Stimulated activated memory B cell treated with anti-CD40 and anti-IgM and Interleukin-4, amounts not matched to agents 10 μg/mL and 1 μg/mL and 100 μg/mL, for 72 hours (primary cell): ENCODE measurements at regions not wholly inside any gene's neighbourhood (a gene's known extent, or its start where the extent isn't known, plus 50 kb on each side); places are given as distances from the start of the nearest gene placed in this dataset.

Experiments
- ATAC-seq: fragments of 150-1000 bp; cut with Tn5 transposase; 2 replicates; pipeline ENCODE4 v1.10.0; 2021
- H3K27ac Mint-ChIP-seq: one replicate; pipeline ENCODE4 v1.8.0; 2022; ENCODE audit warnings: mild to moderate bottlenecking, mixed read lengths
- H3K27me3 Mint-ChIP-seq: one replicate; pipeline ENCODE4 v1.8.0; 2022; ENCODE audit warnings: mixed read lengths
- H3K36me3 Mint-ChIP-seq: one replicate; pipeline ENCODE4 v1.8.0; 2022; ENCODE audit warnings: mixed read lengths
- H3K4me1 Mint-ChIP-seq: one replicate; pipeline ENCODE4 v1.8.0; 2022; ENCODE audit warnings: mixed read lengths
- H3K4me3 Mint-ChIP-seq: one replicate; pipeline ENCODE4 v1.8.0; 2022; ENCODE audit warnings: mild to moderate bottlenecking, moderate library complexity, mixed read lengths
- H3K9me3 Mint-ChIP-seq: one replicate; pipeline ENCODE4 v1.8.0; 2022; ENCODE audit warnings: mixed read lengths

DNA sequence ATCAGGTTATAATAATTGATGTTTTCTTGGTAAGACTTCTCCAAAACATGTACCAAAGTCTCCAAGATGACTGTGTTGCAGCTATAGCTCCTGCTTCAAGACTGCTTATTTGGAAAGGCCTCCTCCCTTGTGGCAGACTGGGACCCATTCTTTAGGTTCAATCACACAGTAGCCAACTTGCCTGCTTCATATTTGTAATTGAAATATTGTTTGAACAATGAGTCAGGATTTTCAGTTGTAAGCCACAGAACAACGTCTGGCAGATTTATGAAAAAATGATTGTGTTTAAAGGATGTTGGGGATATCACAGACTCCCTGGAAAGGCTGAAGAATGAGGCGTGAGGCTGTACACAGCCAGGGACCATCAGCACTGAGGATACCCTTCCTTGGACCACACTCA is 458.9 kb downstream of the MED10 start:
- Mint-ChIP-seq H3K36me3 (no peaks in the 10 kb centered on the region), H3K4me1 (no peaks in the 10 kb centered on the region), H3K27me3 (no peaks in the 10 kb centered on the region), H3K27ac (no peak overlapping the region), H3K4me3 (no peak overlapping the region), H3K9me3 (no peaks in the 10 kb centered on the region)
- ATAC-seq = no peak

DNA sequence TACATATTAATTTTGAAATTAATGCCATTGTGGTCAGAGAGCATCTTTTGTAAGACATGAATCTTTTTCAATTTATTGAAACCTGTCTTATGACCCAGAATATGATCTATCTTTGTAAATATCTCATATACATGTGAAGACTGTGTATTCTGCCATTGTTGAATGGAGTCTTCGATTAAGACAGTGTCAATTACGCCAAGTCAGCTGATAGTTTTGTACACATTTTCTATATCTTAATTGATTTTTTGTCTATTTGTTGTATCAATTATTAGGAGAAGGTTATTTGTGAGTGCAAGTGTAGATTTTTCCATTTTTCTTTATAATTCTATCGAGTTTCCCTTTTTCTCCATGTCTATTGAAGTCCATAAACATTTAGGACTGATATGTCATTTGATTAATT is 471.6 kb downstream of the MED10 start:
- no peak for ATAC-seq
- Mint-ChIP-seq H3K27ac (no peak overlapping the region), H3K36me3 (peaks cover 4% of the 10 kb centered on the region), H3K9me3 (peaks cover 6% of the 10 kb centered on the region), H3K27me3 (peaks cover 16% of the 10 kb centered on the region), H3K4me3 (no peak overlapping the region), H3K4me1 (no peaks in the 10 kb centered on the region)

DNA sequence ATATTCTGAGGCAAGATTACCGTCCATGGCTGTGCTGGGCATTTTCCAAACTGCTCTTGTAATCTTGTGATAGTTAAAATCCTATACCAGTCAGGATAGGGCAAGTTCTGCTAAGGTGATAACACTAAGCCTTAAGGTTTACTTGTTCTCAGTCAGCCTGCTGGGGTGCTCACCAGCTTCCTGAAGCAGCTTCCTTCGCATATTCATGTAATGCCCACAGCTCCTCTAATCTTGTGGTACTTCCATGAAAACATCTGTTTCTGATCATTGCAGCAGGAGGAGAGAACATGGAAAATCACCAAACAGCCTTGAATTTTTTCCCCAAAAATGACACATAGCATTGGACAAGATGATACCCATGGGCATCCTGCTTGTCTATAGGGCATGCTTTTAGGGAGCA is 473.2 kb downstream of the MED10 start:
- peaks cover 5% of the 10 kb centered on the region for H3K36me3 Mint-ChIP-seq
- H3K9me3 Mint-ChIP-seq = peaks cover 10% of the 10 kb centered on the region
- H3K4me3 Mint-ChIP-seq = no peak overlapping the region
- H3K4me1 Mint-ChIP-seq = no peaks in the 10 kb centered on the region
- ATAC-seq = peak; percentile 31
- H3K27me3 Mint-ChIP-seq = peaks cover 14% of the 10 kb centered on the region
- H3K27ac Mint-ChIP-seq = no peak overlapping the region

DNA sequence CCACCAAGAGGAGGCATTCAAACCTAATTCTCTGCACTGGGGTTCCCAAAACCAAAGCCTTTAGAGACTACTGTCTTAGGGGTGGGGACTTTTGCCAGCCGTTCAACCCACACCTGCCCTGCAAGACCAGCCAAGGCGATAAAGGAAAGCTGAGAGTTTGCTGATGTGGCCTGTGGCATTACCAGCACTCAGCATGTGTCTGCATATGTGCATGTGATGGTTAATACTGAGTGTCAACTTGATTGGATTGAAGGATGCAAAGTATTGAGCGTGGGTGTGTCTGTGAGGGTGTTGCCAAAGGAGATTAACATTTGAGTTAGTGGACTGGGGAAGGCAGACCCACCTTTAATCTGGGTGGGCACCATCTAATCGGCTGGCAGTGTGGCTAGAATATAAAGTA is 474.2 kb downstream of the MED10 start:
- Mint-ChIP-seq H3K9me3 (peaks cover 10% of the 10 kb centered on the region), H3K36me3 (peaks cover 5% of the 10 kb centered on the region), H3K4me3 (no peak overlapping the region), H3K4me1 (no peaks in the 10 kb centered on the region), H3K27me3 (peaks cover 3% of the 10 kb centered on the region), H3K27ac (no peak overlapping the region)
- ATAC-seq = no peak

DNA sequence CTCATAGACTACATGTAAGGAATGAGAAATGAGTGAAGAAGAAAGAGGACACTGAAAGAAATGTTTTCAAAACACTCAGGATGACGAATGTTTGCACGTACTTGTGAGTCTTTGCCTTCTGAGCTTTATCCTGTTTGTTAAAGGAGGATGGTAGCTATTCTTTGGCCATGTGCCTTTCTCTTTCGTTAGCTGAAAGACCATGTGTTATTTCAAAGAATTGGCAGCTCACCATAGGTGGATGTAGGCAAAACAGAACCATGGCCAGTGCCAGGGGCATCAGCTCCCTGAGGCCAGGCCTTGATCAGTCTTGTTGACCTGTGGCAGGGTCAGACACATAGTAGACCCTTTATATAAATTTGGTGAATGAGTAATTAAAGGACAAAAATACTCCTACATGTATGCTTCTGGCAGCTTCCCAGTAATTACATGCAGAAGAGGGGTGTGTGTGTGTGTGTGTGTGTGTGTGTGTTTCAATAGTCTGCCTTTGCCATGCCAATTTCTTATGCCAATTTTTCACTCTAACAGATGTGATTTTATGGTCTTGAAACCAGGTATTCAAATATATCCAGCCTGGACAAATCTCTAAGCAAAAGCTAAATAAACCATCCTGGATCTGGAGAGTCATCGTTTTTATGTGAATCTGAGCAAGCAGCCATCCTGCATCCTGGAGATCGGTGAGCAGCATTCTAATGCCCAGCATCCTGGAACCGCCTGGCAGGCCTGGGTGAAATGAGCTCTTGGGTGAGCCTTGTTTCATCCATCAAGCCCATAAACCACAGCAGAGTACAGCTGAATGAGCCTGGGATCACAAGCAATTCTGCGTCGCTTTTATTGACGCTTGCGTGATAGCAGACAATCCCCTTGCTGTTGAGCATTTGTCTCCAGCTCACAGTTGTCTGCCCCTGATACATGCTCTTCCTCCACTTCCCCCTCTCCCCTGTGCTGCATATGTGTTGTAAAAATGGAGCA is 475.4 kb downstream of the MED10 start:
- Mint-ChIP-seq H3K27me3 (no peaks in the 10 kb centered on the region), H3K27ac (no peak overlapping the region), H3K4me1 (no peaks in the 10 kb centered on the region), H3K4me3 (no peak overlapping the region), H3K9me3 (peaks cover 10% of the 10 kb centered on the region), H3K36me3 (peaks cover 5% of the 10 kb centered on the region)
- no peak for ATAC-seq

DNA sequence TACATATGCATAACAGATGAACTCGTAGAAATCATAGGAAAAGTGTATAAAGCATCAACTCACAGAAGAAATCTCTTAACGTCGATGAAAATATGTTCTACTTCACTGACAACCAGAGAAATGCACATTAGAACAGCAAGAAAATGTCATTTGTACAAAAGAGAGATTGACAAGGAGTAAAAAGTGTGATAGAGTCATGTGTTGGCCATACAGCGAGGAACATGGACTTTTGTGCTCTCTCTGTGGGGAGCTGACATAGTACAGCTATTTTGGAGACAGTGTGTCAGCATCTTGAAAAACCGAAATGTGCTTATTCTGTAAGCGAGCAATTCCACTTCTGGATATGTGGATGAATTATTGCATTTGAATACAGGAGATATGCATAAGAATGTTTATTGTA is 477.9 kb downstream of the ICE1 start:
- Mint-ChIP-seq H3K27me3 (no peaks in the 10 kb centered on the region), H3K4me3 (no peak overlapping the region), H3K9me3 (peaks cover 10% of the 10 kb centered on the region), H3K36me3 (peaks cover 5% of the 10 kb centered on the region), H3K4me1 (no peaks in the 10 kb centered on the region), H3K27ac (no peak overlapping the region)
- ATAC-seq = no peak

DNA sequence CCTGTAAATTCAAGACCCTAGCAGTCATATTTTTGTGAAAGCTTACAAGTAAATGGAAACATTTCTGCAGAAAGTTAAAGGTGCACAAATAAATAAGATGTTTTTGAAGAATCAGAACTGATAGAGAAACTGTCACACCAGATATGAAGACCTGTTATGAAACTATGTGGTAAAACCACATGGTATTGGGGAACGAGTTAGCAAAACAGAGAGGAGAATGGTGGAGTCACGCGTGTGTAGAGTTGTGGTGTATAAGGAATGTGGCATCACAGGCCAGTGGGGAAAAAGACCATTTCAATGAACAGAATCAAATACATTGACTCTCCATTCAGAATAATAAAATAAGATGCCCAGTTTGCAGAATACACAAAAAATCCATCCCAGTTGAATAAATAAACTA is 477.2 kb downstream of the ICE1 start:
- no peak for ATAC-seq
- no peak overlapping the region for H3K4me3 Mint-ChIP-seq
- H3K4me1 Mint-ChIP-seq = no peaks in the 10 kb centered on the region
- peaks cover 10% of the 10 kb centered on the region for H3K9me3 Mint-ChIP-seq
- H3K27me3 Mint-ChIP-seq = peaks cover 4% of the 10 kb centered on the region
- peaks cover 5% of the 10 kb centered on the region for H3K36me3 Mint-ChIP-seq
- H3K27ac Mint-ChIP-seq = no peak overlapping the region

DNA sequence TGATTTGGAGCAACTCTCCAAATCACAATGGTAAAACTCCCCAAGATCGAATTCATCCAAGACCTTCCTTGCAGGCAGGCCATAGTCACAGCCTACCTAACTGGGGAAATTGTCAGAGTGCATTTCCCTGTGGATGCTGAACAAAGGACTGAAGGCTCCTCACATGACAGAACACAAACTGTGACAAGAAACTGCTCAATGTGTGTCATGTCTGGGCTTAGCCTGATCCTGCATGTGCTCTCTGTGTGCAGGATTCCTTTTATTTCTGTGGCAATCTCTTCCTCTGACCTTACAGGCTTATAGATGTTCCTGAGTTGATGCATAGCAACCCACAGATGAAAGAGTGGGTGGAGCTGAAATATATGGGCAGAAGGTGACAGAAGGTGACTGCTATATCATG is 465.8 kb downstream of the ICE1 start:
- Mint-ChIP-seq H3K4me1 (peaks cover 5% of the 10 kb centered on the region), H3K36me3 (no peaks in the 10 kb centered on the region), H3K27me3 (peaks cover 7% of the 10 kb centered on the region), H3K9me3 (peaks cover 4% of the 10 kb centered on the region), H3K4me3 (no peak overlapping the region), H3K27ac (no peak overlapping the region)
- ATAC-seq = no peak

DNA sequence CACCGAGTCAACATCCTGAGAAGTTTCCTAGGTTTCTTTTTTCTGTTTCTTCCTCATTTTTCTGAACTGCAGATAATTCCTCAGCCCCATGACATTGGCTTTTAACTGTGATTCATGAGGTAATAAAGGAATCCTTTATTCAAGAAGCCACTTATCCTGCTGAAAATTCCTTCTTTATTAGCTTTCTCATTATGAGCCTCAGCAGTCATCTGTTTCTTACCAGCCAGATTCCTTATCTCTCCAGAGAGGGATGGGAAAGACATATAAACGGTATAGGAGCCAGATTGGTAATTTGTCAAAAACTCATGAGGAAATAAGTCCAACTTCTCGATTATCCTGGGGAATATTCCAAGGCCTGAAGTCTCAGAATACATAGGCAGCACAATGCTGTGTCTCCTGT is 465.4 kb downstream of the ICE1 start:
- no peak for ATAC-seq
- Mint-ChIP-seq H3K9me3 (peaks cover 4% of the 10 kb centered on the region), H3K27me3 (peaks cover 4% of the 10 kb centered on the region), H3K36me3 (no peaks in the 10 kb centered on the region), H3K27ac (no peak overlapping the region), H3K4me1 (peaks cover 5% of the 10 kb centered on the region), H3K4me3 (no peak overlapping the region)

DNA sequence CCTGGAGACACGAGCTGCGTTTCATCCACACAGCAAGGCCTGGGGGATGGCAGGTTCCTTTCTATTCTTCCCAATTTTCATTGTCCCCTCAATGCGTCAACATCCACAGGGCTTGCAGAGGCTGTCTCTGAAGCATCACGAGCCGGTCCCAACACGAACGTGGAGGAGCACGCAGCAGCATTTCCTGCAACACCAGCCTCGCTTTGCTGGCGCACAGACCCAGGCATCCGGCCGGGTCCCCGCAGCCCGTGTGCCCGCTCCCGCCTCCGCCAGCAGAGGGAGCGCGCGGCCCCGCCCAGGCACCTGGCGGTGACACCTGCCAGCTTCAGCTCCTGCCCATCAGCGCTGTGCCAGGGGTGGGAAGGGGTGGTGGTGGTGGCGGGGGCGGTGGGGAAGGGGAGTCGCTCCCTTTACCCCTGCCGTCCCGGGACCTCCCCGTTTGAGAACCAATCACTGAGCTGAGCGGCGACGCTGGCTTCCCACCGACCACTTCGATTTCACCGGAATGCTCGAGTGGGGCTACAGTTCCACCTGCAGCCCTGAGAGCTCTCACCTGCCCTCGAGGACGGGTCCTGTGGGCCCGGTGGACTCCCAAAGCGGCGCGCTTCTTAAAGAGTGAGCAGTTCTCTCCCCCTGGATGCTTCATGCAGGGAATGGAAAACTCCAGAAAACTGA is 464.5 kb downstream of the ICE1 start:
- H3K4me1 Mint-ChIP-seq = peaks cover 5% of the 10 kb centered on the region
- H3K4me3 Mint-ChIP-seq = peak overlapping the region; percentile 34
- H3K36me3 Mint-ChIP-seq = no peaks in the 10 kb centered on the region
- peaks cover 4% of the 10 kb centered on the region for H3K9me3 Mint-ChIP-seq
- no peaks in the 10 kb centered on the region for H3K27me3 Mint-ChIP-seq
- H3K27ac Mint-ChIP-seq = no peak overlapping the region
- ATAC-seq = peak; percentile 88

DNA sequence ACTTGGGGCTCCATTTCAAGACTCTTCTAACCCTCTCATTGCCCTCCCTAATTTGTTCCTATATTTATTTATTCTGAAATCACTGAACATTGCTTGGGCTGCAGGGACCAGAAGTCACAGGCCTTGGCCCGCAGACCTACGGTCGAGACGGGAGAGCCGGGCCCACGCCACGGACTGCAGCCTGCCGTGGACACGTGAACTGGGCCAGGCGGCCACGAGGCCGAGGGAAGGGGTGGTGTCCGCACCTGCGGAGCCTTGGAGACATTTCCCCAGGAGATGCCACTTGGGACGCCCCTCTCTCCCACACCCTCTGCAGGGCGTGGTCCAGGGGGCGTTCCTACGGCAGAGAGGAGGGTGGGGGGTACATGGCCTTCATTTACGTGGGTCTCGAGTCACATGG is 463.9 kb downstream of the ICE1 start:
- peaks cover 4% of the 10 kb centered on the region for H3K9me3 Mint-ChIP-seq
- no peak overlapping the region for H3K27ac Mint-ChIP-seq
- H3K4me1 Mint-ChIP-seq = peaks cover 5% of the 10 kb centered on the region
- no peaks in the 10 kb centered on the region for H3K27me3 Mint-ChIP-seq
- H3K36me3 Mint-ChIP-seq = no peaks in the 10 kb centered on the region
- no peak for ATAC-seq
- H3K4me3 Mint-ChIP-seq = no peak overlapping the region

DNA sequence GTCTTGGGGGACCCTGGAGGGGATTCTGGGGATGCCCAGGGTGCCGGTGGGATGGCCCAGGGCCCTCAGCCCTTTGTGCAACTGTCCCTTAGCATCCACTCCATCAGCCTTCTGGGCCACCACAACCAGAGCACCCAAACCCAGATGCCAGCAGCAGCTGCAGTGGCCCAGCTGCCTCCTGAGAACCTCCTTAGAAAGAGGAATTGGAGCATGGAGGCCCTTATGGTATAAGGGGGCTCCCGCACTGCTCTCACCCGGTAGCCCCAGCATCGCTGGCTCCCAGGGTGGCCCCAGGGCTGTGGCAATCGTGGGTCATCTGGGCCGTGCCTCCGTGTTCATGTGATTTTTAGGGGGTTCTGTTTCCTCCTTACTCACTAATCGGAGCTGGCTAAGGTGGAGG is 463.3 kb downstream of the ICE1 start:
- H3K27ac Mint-ChIP-seq = no peak overlapping the region
- H3K36me3 Mint-ChIP-seq = no peaks in the 10 kb centered on the region
- peaks cover 5% of the 10 kb centered on the region for H3K4me1 Mint-ChIP-seq
- peaks cover 2% of the 10 kb centered on the region for H3K9me3 Mint-ChIP-seq
- H3K4me3 Mint-ChIP-seq = no peak overlapping the region
- no peaks in the 10 kb centered on the region for H3K27me3 Mint-ChIP-seq
- ATAC-seq = no peak

DNA sequence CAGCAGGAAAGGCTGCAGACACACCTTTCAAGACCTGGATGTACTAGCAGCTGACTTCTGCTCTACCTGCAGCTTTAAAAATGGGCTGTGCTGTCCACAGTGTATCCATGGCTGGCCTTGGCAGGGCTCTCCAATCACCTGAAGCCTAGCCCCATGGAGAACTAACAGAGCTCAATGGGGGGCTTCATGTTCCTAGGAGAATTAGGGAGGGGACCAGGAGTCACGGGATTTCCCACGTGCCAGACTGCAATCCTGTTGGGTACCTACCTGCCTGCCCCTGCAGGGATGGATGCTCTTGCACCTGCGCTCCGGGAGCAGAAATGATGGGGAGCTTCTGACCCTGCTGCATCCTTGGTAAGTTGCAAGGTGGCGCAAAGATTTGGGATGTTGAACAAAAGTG is 462.1 kb downstream of the ICE1 start:
- H3K9me3 Mint-ChIP-seq = no peaks in the 10 kb centered on the region
- no peak overlapping the region for H3K4me3 Mint-ChIP-seq
- peaks cover under 1% of the 10 kb centered on the region for H3K27me3 Mint-ChIP-seq
- no peaks in the 10 kb centered on the region for H3K36me3 Mint-ChIP-seq
- H3K4me1 Mint-ChIP-seq = peaks cover 5% of the 10 kb centered on the region
- no peak for ATAC-seq
- no peak overlapping the region for H3K27ac Mint-ChIP-seq

DNA sequence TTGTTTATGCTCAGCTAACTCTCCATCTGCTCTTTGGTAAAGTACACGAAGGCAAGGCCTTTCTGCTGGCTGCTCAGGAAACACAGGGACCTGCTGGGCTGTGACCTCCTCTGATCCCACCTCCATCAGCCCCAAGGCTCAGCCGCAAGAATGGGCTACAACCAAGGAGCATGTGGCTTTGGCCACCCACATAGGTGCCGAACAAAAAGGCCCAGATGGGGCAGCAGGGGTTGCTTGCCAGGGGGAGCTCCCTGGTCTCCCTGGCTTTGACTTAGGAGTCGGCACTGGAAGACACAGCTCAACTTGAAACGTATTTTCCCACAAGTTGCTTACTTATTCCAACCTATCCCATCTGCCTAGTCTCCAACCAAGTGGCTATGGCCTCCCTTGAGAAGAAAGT is 461.1 kb downstream of the ICE1 start:
- Mint-ChIP-seq H3K4me3 (no peak overlapping the region), H3K27ac (no peak overlapping the region), H3K36me3 (peaks cover 5% of the 10 kb centered on the region), H3K9me3 (peaks cover 3% of the 10 kb centered on the region), H3K4me1 (peaks cover 12% of the 10 kb centered on the region), H3K27me3 (peaks cover 11% of the 10 kb centered on the region)
- ATAC-seq = no peak

DNA sequence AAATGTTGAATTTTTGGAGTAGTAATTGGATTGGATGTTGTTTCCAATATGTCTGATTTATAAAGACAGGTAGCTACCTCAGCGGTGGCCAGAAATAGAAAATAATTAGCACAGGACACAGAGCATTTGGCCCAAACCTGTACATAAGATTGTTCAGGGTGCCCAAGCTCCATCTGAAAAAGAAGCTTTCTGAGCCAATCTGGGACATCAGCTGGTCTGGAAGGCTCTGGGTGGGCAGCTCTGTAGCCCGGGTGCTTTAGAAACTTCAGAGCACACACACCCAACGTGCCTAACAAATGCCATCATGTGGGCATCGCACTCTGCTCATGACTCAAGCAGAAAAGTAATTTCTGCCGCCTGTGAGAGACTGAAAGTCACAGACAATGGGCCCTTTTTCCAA is 460.7 kb downstream of the ICE1 start:
- H3K4me1 Mint-ChIP-seq = peaks cover 12% of the 10 kb centered on the region
- peaks cover 11% of the 10 kb centered on the region for H3K27me3 Mint-ChIP-seq

DNA sequence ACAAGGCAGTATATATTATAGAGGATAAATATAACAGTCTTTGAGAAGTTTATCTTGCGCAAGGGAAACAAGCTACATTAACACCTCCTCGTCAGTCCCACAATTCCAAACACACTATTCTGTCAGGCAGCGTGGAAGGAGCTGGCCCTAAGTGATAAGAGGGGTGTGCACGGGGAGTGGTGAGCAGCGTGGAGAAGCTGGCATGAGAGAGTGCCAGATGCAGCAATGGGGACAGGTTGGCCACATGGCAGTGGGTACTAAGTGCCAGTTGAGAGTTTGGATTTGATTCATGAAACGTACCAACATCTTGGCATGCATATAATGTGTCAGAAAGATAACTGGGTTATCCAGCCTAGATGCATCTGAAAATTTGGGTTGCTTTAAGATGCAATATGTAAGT is 460.2 kb downstream of the ICE1 start:
- H3K36me3 Mint-ChIP-seq = peaks cover 5% of the 10 kb centered on the region

More for the DNA sequence above, 460.7 kb downstream of the ICE1 start:
- no peak overlapping the region for H3K4me3 Mint-ChIP-seq
- no peak overlapping the region for H3K27ac Mint-ChIP-seq
- no peak for ATAC-seq
- peaks cover 5% of the 10 kb centered on the region for H3K36me3 Mint-ChIP-seq
- H3K9me3 Mint-ChIP-seq = peaks cover 3% of the 10 kb centered on the region

More for the DNA sequence above, 460.2 kb downstream of the ICE1 start:
- peaks cover 11% of the 10 kb centered on the region for H3K27me3 Mint-ChIP-seq
- peaks cover 12% of the 10 kb centered on the region for H3K4me1 Mint-ChIP-seq
- ATAC-seq = no peak
- H3K4me3 Mint-ChIP-seq = no peak overlapping the region
- H3K9me3 Mint-ChIP-seq = peaks cover 3% of the 10 kb centered on the region
- H3K27ac Mint-ChIP-seq = no peak overlapping the region
